DOHH2 (cell line): ENCODE measurements at regions not wholly inside any gene's neighbourhood (a gene's known extent, or its start where the extent isn't known, plus 50 kb on each side); places are given as distances from the start of the nearest gene placed in this dataset.

Experiments used
- EZH2phosphoT487 ChIP-seq: fragments of 200-600 bp; sonication (generic); IDR thresholded peaks from 2 replicates; pipeline ENCODE4 v1.6.1; 2017; ENCODE audit warnings: borderline replicate concordance, mild to moderate bottlenecking, antibody characterized with exemption, low read length, moderate library complexity, mixed read lengths
- TF ChIP-seq, protein P1 (sequence below): fragments of 200-600 bp; sonication (generic); IDR thresholded peaks from one replicate; pipeline ENCODE4 v1.5.1; 2014; ENCODE audit warnings: antibody characterized with exemption, mild to moderate bottlenecking, low read depth, low read length; ENCODE audit not compliant: poor library complexity, severe bottlenecking

DNA sequence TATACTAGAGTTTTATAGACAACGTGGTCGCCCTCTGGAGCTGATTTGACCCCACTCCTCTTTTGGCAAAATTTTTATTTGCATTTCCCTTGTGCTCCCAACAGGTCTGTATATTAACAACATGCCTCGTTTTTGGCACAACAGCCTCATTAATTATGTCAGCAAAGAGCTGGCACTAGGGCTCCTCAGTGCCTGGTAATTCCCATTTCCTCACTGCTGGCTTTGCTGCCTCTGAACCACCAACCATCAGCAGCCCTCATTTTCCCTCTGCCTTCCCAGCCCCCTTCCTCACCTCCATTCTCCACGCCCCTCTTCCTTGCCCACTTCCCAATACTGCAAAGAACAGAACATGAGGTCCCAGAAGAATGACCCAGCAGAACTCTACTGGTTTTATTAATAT is 204.8 kb downstream of the ABHD5 start:
- TF ChIP-seq, protein P1, sequence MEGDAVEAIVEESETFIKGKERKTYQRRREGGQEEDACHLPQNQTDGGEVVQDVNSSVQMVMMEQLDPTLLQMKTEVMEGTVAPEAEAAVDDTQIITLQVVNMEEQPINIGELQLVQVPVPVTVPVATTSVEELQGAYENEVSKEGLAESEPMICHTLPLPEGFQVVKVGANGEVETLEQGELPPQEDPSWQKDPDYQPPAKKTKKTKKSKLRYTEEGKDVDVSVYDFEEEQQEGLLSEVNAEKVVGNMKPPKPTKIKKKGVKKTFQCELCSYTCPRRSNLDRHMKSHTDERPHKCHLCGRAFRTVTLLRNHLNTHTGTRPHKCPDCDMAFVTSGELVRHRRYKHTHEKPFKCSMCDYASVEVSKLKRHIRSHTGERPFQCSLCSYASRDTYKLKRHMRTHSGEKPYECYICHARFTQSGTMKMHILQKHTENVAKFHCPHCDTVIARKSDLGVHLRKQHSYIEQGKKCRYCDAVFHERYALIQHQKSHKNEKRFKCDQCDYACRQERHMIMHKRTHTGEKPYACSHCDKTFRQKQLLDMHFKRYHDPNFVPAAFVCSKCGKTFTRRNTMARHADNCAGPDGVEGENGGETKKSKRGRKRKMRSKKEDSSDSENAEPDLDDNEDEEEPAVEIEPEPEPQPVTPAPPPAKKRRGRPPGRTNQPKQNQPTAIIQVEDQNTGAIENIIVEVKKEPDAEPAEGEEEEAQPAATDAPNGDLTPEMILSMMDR: no peak
- no peak for TF ChIP-seq EZH2phosphoT487
